Keratinocyte (primary cell): ENCODE measurements at regions not wholly inside any gene's neighbourhood (a gene's known extent, or its start where the extent isn't known, plus 50 kb on each side); places are given as distances from the start of the nearest gene placed in this dataset.

Source experiments
- DNase-seq: peaks from one replicate; pipeline ENCODE4 v3.0.0-alpha.2; 2011; ENCODE audit warnings: low read depth, missing footprints, low spot score
- FAIRE-seq: peaks from 2 replicates; lab custom pipeline; 2011; peaks lifted over from hg19 to GRCh38; lab: Jason Lieb, UNC
- H2AFZ ChIP-seq: 2 replicates; pipeline ENCODE4 v1.6.0; 2012; ENCODE audit warnings: low read length, control low read depth, inconsistent platforms; ENCODE audit not compliant: control insufficient read depth
- H3K27ac ChIP-seq: 2 replicates; pipeline ENCODE4 v1.5.1; 2011; ENCODE audit warnings: low read length; ENCODE audit not compliant: control insufficient read depth, insufficient read depth
- H3K27me3 ChIP-seq: 3 replicates; pipeline ENCODE4 v1.6.0; 2011; ENCODE audit warnings: low read length; ENCODE audit not compliant: control insufficient read depth, insufficient read depth; ENCODE audit errors: extremely low read depth
- H3K36me3 ChIP-seq, 2 experiments: 2 replicates in 1 of 2; 3 replicates in 1 of 2; pipeline ENCODE4 v1.5.1; 2011; ENCODE audit warnings: low read length in 2 of 2, mild to moderate bottlenecking in 1 of 2; ENCODE audit not compliant: control insufficient read depth in 2 of 2, insufficient read depth in 2 of 2; ENCODE audit errors: extremely low read depth in 1 of 2
- H3K4me1 ChIP-seq: 3 replicates; pipeline ENCODE4 v1.5.1; 2011; ENCODE audit warnings: low read length; ENCODE audit not compliant: control insufficient read depth, insufficient read depth; ENCODE audit errors: extremely low read depth
- H3K4me2 ChIP-seq: 3 replicates; pipeline ENCODE4 v1.6.0; 2011; ENCODE audit warnings: low read depth, low read length; ENCODE audit not compliant: control insufficient read depth, insufficient read depth; ENCODE audit errors: extremely low read depth
- H3K4me3 ChIP-seq, 3 experiments: fragments of 200-600 bp in 1 of 3; sonication (generic) in 1 of 3; 2 replicates in 2 of 3; 3 replicates in 1 of 3; pipeline ENCODE4 v1.5.1; 2011 to 2016; ENCODE audit warnings: low read length in 3 of 3, mild to moderate bottlenecking in 3 of 3, control low read depth in 2 of 3, inconsistent platforms in 1 of 3, low read depth in 1 of 3, mixed read lengths in 1 of 3, mixed run types in 1 of 3, moderate library complexity in 1 of 3; ENCODE audit not compliant: control insufficient read depth in 2 of 3, insufficient read depth in 2 of 3; ENCODE audit errors: extremely low read depth in 1 of 3
- H3K79me2 ChIP-seq: 2 replicates; pipeline ENCODE4 v1.6.0; 2012; ENCODE audit warnings: low read length; ENCODE audit not compliant: control insufficient read depth, insufficient read depth
- H3K9ac ChIP-seq: 3 replicates; pipeline ENCODE4 v1.6.0; 2011; ENCODE audit warnings: low read length; ENCODE audit not compliant: control insufficient read depth, insufficient read depth; ENCODE audit errors: extremely low read depth
- H3K9me1 ChIP-seq: 3 replicates; pipeline ENCODE4 v1.6.0; 2011; ENCODE audit warnings: low read length; ENCODE audit not compliant: control insufficient read depth, insufficient read depth; ENCODE audit errors: extremely low read depth
- H3K9me3 ChIP-seq: 2 replicates; pipeline ENCODE4 v1.5.1; 2012; ENCODE audit warnings: low read depth, low read length; ENCODE audit not compliant: control insufficient read depth
- H4K20me1 ChIP-seq: 3 replicates; pipeline ENCODE4 v1.6.0; 2011; ENCODE audit warnings: low read length; ENCODE audit not compliant: control insufficient read depth, insufficient read depth; ENCODE audit errors: extremely low read depth
- EZH2 ChIP-seq: IDR thresholded peaks from one replicate; pipeline ENCODE4 v1.6.1; 2012; ENCODE audit warnings: inconsistent platforms, mild to moderate bottlenecking, low read length, moderate library complexity
- dilution Hi-C: fragments of 300-500 bp; cut with MboI; formaldehyde crosslinking; loops from one replicate; pipeline ENCODE4 v1.7.0; 2020; ENCODE audit warnings: low sequenced_read_pairs; ENCODE audit not compliant: extremely low pct_ligation_motif_present
- TF ChIP-seq, protein P1 (sequence below), 3 experiments: IDR thresholded peaks in 1 of 3; conservative IDR thresholded peaks in 1 of 3; optimal IDR thresholded peaks in 1 of 3; 2 replicates in 2 of 3; 3 replicates in 1 of 3; pipeline versions ENCODE3 to v1.5.1; 2011; ENCODE audit warnings: low read length in 3 of 3, mild to moderate bottlenecking in 3 of 3, moderate library complexity in 2 of 3, control low read depth in 1 of 3, inconsistent platforms in 1 of 3; ENCODE audit not compliant: insufficient read depth in 2 of 3; ENCODE audit errors: extremely low read depth in 1 of 3

DNA sequence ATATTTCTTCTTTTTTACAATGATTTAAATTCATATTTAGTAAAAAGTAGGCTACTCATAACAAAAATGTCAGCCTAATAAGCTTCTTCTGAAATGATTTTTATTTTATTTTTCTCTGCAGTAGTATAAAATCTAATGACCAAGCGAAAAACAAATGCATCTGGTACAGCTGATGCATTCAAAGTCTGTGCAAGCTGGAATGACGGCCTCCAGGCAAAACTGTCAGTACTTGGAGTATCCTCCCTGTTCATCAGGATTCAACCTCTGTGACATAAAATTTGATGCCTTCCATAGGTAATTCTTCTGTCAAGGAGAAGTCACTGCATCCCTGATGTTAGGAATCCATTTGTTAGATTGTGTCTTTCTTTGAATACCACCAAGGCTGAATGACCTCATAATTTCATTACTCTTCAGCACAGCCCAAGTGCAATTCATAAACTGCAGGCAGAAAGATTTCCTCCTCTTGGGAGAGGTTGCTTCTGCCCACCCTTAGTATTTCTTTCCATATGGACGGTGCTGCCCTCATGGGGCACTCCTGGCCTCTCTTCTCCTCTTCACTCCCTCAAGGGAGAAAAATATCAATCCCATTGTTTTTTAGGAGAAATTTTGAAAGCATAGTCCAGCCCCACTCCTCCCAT, 146.4 kb upstream of the STXBP5 start:
- no peaks in the 10 kb centered on the region for H3K4me1 ChIP-seq
- no peak overlapping the region for H3K27ac ChIP-seq
- no peak for DNase-seq
- H3K9me3 ChIP-seq, result no peaks in the 10 kb centered on the region
- TF ChIP-seq, protein P1, sequence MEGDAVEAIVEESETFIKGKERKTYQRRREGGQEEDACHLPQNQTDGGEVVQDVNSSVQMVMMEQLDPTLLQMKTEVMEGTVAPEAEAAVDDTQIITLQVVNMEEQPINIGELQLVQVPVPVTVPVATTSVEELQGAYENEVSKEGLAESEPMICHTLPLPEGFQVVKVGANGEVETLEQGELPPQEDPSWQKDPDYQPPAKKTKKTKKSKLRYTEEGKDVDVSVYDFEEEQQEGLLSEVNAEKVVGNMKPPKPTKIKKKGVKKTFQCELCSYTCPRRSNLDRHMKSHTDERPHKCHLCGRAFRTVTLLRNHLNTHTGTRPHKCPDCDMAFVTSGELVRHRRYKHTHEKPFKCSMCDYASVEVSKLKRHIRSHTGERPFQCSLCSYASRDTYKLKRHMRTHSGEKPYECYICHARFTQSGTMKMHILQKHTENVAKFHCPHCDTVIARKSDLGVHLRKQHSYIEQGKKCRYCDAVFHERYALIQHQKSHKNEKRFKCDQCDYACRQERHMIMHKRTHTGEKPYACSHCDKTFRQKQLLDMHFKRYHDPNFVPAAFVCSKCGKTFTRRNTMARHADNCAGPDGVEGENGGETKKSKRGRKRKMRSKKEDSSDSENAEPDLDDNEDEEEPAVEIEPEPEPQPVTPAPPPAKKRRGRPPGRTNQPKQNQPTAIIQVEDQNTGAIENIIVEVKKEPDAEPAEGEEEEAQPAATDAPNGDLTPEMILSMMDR (optimal IDR thresholded peaks at IDR 0.05 in 1 of 3, IDR thresholded peaks at IDR 0.05 in 1 of 3, conservative IDR thresholded peaks at IDR 0.05 in 1 of 3; ENCODE audit: extremely low read depth in 1 of 3, insufficient read depth in 2 of 3, low read length in 3 of 3), result no peak
- TF ChIP-seq EZH2, result no peak
- no peaks in the 10 kb centered on the region for H4K20me1 ChIP-seq
- dilution Hi-C loops, result no loop called here
- H3K4me2 ChIP-seq, result no peak overlapping the region
- H3K36me3 ChIP-seq, result no peaks in the 10 kb centered on the region
- FAIRE-seq, result no peak
- no peak overlapping the region for H2AFZ ChIP-seq
- no peaks in the 10 kb centered on the region for H3K9me1 ChIP-seq
- H3K4me3 ChIP-seq, result no peak overlapping the region
- H3K9ac ChIP-seq, result no peak overlapping the region
- no peaks in the 10 kb centered on the region for H3K79me2 ChIP-seq
- no peaks in the 10 kb centered on the region for H3K27me3 ChIP-seq

DNA sequence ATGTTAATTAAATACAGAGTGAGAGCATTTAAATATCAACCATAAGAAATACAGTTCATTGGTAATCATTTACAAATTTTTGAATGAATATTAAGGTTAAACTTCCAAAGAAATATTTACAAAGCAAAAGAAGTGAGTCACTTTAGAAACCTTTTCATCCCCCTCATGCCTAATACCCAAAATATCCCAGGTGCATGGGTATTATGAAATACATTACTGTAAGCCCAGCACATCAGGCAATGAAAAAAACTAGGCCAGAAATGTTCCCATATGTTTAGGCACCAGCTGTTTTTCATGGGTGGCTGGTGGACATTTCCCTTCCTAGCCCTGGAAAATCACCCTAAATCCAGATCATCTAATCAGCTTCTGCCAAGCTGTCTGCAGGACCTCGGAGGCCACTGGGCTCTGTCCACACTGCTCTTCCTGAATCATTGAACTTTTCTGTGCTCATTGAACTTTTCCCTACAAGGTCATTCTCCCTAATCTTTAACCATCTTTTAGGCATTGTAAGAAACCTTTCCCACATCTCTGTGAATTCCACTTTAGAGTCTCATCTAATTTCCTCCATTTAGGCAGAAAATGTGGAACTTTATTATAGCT, 145.3 kb upstream of the STXBP5 start:
- TF ChIP-seq, protein P1 (optimal IDR thresholded peaks at IDR 0.05 in 1 of 3, IDR thresholded peaks at IDR 0.05 in 1 of 3, conservative IDR thresholded peaks at IDR 0.05 in 1 of 3; ENCODE audit: extremely low read depth in 1 of 3, insufficient read depth in 2 of 3, low read length in 3 of 3), result no peak
- TF ChIP-seq EZH2, result no peak
- FAIRE-seq (peak; percentile 53), DNase-seq (no peak)
- H3K36me3 ChIP-seq, result no peaks in the 10 kb centered on the region
- peaks cover 9% of the 10 kb centered on the region for H3K4me1 ChIP-seq
- H3K9me3 ChIP-seq, result no peaks in the 10 kb centered on the region
- H3K9me1 ChIP-seq, result no peaks in the 10 kb centered on the region
- no peaks in the 10 kb centered on the region for H3K79me2 ChIP-seq
- no peak overlapping the region for H3K4me2 ChIP-seq
- dilution Hi-C loops, result no loop called here
- H3K27ac ChIP-seq, result no peak overlapping the region
- H2AFZ ChIP-seq, result no peak overlapping the region
- no peak overlapping the region for H3K4me3 ChIP-seq
- no peaks in the 10 kb centered on the region for H3K27me3 ChIP-seq
- no peaks in the 10 kb centered on the region for H4K20me1 ChIP-seq
- no peak overlapping the region for H3K9ac ChIP-seq
